PC-3 (cell line): ENCODE measurements at regions not wholly inside any gene's neighbourhood (a gene's known extent, or its start where the extent isn't known, plus 50 kb on each side); places are given as distances from the start of the nearest gene placed in this dataset.

ENCODE experiments used
- CTCF ChIP-seq: fragments of 300-600 bp; sonication (generic); conservative IDR thresholded peaks from 2 replicates; pipeline ENCODE4 v1.5.1; 2017; ENCODE audit warnings: antibody characterized with exemption, low read depth, mild to moderate bottlenecking, low read length
- EZH2 ChIP-seq: fragments of 300-600 bp; sonication (generic); IDR thresholded peaks from one replicate; pipeline ENCODE4 v1.6.1; 2017; ENCODE audit warnings: antibody characterized with exemption, mild to moderate bottlenecking, low read length; ENCODE audit not compliant: unreplicated experiment
- EZH2phosphoT487 ChIP-seq: fragments of 300-600 bp; sonication (generic); IDR thresholded peaks from 2 replicates; pipeline ENCODE4 v1.6.1; 2018; ENCODE audit warnings: mild to moderate bottlenecking, antibody characterized with exemption, low read length, borderline replicate concordance

GRCh38 chr18:55876254-55876653 lies 288.3 kb upstream of the TCF4 start:
- TF ChIP-seq CTCF (no peak), EZH2phosphoT487 (no peak), EZH2 (no peak)
